Sigmoid colon (tissue), 6 donors: ENCODE measurements at regions not wholly inside any gene's neighbourhood (a gene's known extent, or its start where the extent isn't known, plus 50 kb on each side); places are given as distances from the start of the nearest gene placed in this dataset.

Experiments
- DNase-seq: peaks from one replicate; pipeline ENCODE4 v3.0.0-alpha.2; 2019
- H3K27ac ChIP-seq, 4 donors: fragments of 200-600 bp; sonication (generic); one replicate each; pipeline ENCODE4 v1.5.1; 2016 to 2019; ENCODE audit warnings: mild to moderate bottlenecking in 1 of 4
- H3K27me3 ChIP-seq, 3 donors: fragments of 200-600 bp; sonication (generic); one replicate each; pipeline ENCODE4 v1.5.1; 2019; ENCODE audit warnings: mild to moderate bottlenecking in 1 of 3
- H3K36me3 ChIP-seq, 4 donors: fragments of 200-600 bp; sonication (generic); one replicate each; pipeline ENCODE4 v1.5.1; 2016 to 2019
- H3K4me1 ChIP-seq, 4 donors: fragments of 200-600 bp; sonication (generic); one replicate each; pipeline ENCODE4 v1.5.1; 2017 to 2019
- H3K4me3 ChIP-seq, 4 donors: fragments of 200-600 bp; sonication (generic); one replicate each; pipeline ENCODE4 v1.5.1; 2017 to 2019; ENCODE audit warnings: mild to moderate bottlenecking in 2 of 4, moderate library complexity in 1 of 4
- H3K9me3 ChIP-seq, 4 donors: fragments of 200-600 bp in 3 of 4; sonication (generic) in 3 of 4; one replicate each; pipeline versions ENCODE4 v1.5.1 to v1.6.1; 2013 to 2019
- CTCF ChIP-seq, 4 experiments: fragments of 450-650 bp in 3 of 4; fragments of 200-600 bp in 1 of 4; IDR thresholded peaks; one replicate each; pipeline ENCODE4 v1.5.1; 2016 to 2019; ENCODE audit warnings: antibody characterized with exemption in 4 of 4, mild to moderate bottlenecking in 3 of 4, moderate library complexity in 2 of 4
- EP300 ChIP-seq, 4 donors: sonication (generic); formaldehyde crosslinking; IDR thresholded peaks; one replicate each; pipeline ENCODE4 v1.6.1; 2017; ENCODE audit warnings: antibody characterized with exemption in 4 of 4
- POLR2A ChIP-seq, 2 donors: fragments of 450-650 bp; IDR thresholded peaks; one replicate each; pipeline ENCODE4 v1.6.1; 2016; ENCODE audit warnings: antibody characterized with exemption in 2 of 2, mild to moderate bottlenecking in 2 of 2, moderate library complexity in 2 of 2
- POLR2AphosphoS5 ChIP-seq, 4 donors: sonication (generic); formaldehyde crosslinking; IDR thresholded peaks; one replicate each; pipeline ENCODE4 v1.6.1; 2017; ENCODE audit warnings: antibody characterized with exemption in 4 of 4
- WGBS, 2 donors: extraction: QIAGEN DNeasy Blood & Tissue Kit; methylation state at CpG; one replicate each; pipeline ENCODE4 v1.1.7; 2013; 5-methylcytosine and 5-hydroxymethylcytosine counted together
- intact Hi-C: fragments of 100-400 bp; cut with DNase I; formaldehyde crosslinking; loops from one replicate; pipeline ENCODE4 v1.15.1; 2023
- donor health status: healthy with polysubstance abuse.
- donor health status: healthy.

- H3K9me3 ChIP-seq = no peaks in the 10 kb centered on the region
- 75% methylated on average over 2 of the region's 2 CpGs for WGBS, 2 donors
- no peaks in the 10 kb centered on the region for H3K36me3 ChIP-seq
- peaks cover 0 to 6% (median 2%) of the 10 kb centered on the region in 4 donors for H3K4me1 ChIP-seq
- H3K27me3 ChIP-seq = no peaks in the 10 kb centered on the region
- no peak overlapping the region for H3K4me3 ChIP-seq
- intact Hi-C loops = no loop called here
- no peak for DNase-seq
- TF ChIP-seq EP300 (IDR thresholded peaks at IDR 0.05) (no peak), POLR2A (IDR thresholded peaks at IDR 0.05) (no peak), CTCF (IDR thresholded peaks at IDR 0.05) (no peak), POLR2AphosphoS5 (IDR thresholded peaks at IDR 0.05) (no peak)
- no peak overlapping the region for H3K27ac ChIP-seq
These were observed 764.0 kb upstream of the IGFBP3 start for GRCh38 chr7:46685051-46685450.

- H3K9me3 ChIP-seq = no peaks in the 10 kb centered on the region
- TF ChIP-seq POLR2AphosphoS5 (IDR thresholded peaks at IDR 0.05) (no peak), POLR2A (IDR thresholded peaks at IDR 0.05) (no peak), EP300 (IDR thresholded peaks at IDR 0.05) (no peak), CTCF (IDR thresholded peaks at IDR 0.05) (no peak)
- peaks cover 0 to 6% (median 2%) of the 10 kb centered on the region in 4 donors for H3K4me1 ChIP-seq
- no peak for DNase-seq
- H3K27me3 ChIP-seq = no peaks in the 10 kb centered on the region
- H3K27ac ChIP-seq = no peak overlapping the region
- H3K4me3 ChIP-seq = no peak overlapping the region
- 79 to 84% methylated on average over 7 of the region's 7 CpGs for WGBS, 2 donors
- intact Hi-C loops = no loop called here
- no peaks in the 10 kb centered on the region for H3K36me3 ChIP-seq
These were observed 762.0 kb upstream of the IGFBP3 start for GRCh38 chr7:46682836-46683624.

GRCh38 chr7:46681865-46682503, 760.9 kb upstream of the IGFBP3 start:
- Histone ChIP-seq H3K4me1 (peaks cover 0 to 6% (median 2%) of the 10 kb centered on the region in 4 donors), H3K27me3 (no peaks in the 10 kb centered on the region), H3K9me3 (no peaks in the 10 kb centered on the region), H3K4me3 (no peak overlapping the region), H3K36me3 (no peaks in the 10 kb centered on the region), H3K27ac (no peak overlapping the region)
- intact Hi-C loops = no loop called here
- TF ChIP-seq POLR2AphosphoS5 (IDR thresholded peaks at IDR 0.05) = no peak
- TF ChIP-seq POLR2A (IDR thresholded peaks at IDR 0.05) = no peak
- no peak for TF ChIP-seq CTCF (IDR thresholded peaks at IDR 0.05)
- TF ChIP-seq EP300 (IDR thresholded peaks at IDR 0.05) = no peak
- DNase-seq = peak; percentile 73
- WGBS, 2 donors = 73 to 79% methylated on average over 12 of the region's 12 CpGs

GRCh38 chr7:46680147-46680546, 759.1 kb upstream of the IGFBP3 start:
- no peak overlapping the region for H3K4me3 ChIP-seq
- no peaks in the 10 kb centered on the region for H3K36me3 ChIP-seq
- TF ChIP-seq POLR2A (IDR thresholded peaks at IDR 0.05) = no peak
- no peak for TF ChIP-seq EP300 (IDR thresholded peaks at IDR 0.05)
- no peak for TF ChIP-seq POLR2AphosphoS5 (IDR thresholded peaks at IDR 0.05)
- no peak for TF ChIP-seq CTCF (IDR thresholded peaks at IDR 0.05)
- H3K9me3 ChIP-seq = no peaks in the 10 kb centered on the region
- no peak overlapping the region for H3K27ac ChIP-seq
- 85 to 87% methylated on average over 7 of the region's 7 CpGs for WGBS, 2 donors
- peaks cover 0 to 6% (median 2%) of the 10 kb centered on the region in 4 donors for H3K4me1 ChIP-seq
- H3K27me3 ChIP-seq = no peaks in the 10 kb centered on the region
- intact Hi-C loops = no loop called here
- no peak for DNase-seq
